GM12864 (cell line): ENCODE measurements at regions not wholly inside any gene's neighbourhood (a gene's known extent, or its start where the extent isn't known, plus 50 kb on each side); places are given as distances from the start of the nearest gene placed in this dataset.
"Not testable (repeated sequence)": the region's sequence is repeated elsewhere in the genome, so short reads cannot be mapped to it uniquely, and the experiment has no call there.

Experiments
- DNase-seq: peaks from one replicate; pipeline ENCODE4 v3.0.0-alpha.2; 2011; ENCODE audit warnings: low read depth
- H3K4me3 ChIP-seq: 2 replicates; pipeline ENCODE4 v1.5.1; 2011; ENCODE audit warnings: mild to moderate bottlenecking, low read depth, low read length, control low read depth
- TF ChIP-seq, protein P1 (sequence below): IDR thresholded peaks from 2 replicates; pipeline ENCODE4 v1.5.1; 2011; ENCODE audit warnings: low read depth, mild to moderate bottlenecking, moderate library complexity, low read length, control low read depth, inconsistent platforms; ENCODE audit errors: missing control alignments

DNA sequence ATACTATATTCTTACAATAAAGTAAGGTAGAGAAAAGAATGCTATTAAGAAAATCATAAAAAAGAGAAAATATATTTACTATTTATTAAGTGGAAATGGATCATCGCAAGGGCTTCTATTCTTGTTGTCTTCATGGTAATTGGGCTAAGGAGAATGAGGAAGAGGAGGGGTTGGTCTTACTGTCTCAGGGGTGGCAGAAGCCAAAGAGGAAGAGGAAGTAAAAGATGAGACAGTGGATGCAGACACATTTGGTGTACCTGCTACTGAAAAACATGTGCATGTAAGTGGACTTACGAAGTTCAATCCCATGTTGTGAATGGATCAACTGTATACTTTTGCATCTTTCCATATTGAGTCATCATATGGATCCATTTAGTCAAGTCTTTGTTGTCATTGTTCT, 1502.1 kb upstream of the ADGRL3 start:
- H3K4me3 ChIP-seq = no peak overlapping the region
- no peak for DNase-seq
- TF ChIP-seq, protein P1, sequence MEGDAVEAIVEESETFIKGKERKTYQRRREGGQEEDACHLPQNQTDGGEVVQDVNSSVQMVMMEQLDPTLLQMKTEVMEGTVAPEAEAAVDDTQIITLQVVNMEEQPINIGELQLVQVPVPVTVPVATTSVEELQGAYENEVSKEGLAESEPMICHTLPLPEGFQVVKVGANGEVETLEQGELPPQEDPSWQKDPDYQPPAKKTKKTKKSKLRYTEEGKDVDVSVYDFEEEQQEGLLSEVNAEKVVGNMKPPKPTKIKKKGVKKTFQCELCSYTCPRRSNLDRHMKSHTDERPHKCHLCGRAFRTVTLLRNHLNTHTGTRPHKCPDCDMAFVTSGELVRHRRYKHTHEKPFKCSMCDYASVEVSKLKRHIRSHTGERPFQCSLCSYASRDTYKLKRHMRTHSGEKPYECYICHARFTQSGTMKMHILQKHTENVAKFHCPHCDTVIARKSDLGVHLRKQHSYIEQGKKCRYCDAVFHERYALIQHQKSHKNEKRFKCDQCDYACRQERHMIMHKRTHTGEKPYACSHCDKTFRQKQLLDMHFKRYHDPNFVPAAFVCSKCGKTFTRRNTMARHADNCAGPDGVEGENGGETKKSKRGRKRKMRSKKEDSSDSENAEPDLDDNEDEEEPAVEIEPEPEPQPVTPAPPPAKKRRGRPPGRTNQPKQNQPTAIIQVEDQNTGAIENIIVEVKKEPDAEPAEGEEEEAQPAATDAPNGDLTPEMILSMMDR = no peak

DNA sequence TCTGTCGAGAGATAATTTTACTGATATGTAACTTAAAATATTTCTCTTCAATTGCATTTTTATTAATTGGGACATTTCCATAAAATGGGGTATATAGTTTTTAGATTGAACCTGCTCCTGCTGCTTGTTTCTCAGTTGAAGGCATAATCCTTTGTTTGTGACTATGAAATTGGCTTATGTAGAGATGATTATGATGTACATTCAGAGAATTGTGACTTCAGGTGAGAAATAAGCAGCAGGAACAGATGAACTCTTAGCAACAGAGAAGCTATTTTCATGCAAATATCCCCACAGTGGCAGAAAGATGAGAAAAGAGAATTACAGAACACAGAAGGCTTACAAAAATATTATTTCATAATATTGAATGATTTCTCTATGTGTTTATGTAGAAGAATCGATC, 1499.5 kb upstream of the ADGRL3 start:
- TF ChIP-seq, protein P1 = no peak
- H3K4me3 ChIP-seq = no peak overlapping the region
- DNase-seq = no peak

DNA sequence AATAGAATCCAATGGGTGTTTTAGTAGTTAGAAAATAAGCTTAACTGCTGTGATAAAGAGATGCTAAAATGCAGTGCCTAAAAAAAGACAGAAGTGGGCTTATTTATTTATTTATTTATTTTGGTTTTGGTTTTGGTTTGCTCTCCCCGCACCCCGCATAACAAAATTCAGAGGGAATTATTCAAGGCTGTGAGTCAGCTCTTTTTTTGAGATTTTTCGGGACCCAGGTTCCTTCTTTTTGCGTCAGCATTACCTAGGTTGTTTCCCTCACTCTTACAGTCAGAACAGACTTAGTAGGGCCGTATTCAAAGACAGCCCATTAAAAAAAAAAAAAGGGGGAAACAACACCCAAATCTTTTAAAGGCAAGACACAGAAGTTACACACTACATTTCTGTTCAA, 1495.5 kb upstream of the ADGRL3 start:
- no peak for DNase-seq
- H3K4me3 ChIP-seq = no peak overlapping the region

DNA sequence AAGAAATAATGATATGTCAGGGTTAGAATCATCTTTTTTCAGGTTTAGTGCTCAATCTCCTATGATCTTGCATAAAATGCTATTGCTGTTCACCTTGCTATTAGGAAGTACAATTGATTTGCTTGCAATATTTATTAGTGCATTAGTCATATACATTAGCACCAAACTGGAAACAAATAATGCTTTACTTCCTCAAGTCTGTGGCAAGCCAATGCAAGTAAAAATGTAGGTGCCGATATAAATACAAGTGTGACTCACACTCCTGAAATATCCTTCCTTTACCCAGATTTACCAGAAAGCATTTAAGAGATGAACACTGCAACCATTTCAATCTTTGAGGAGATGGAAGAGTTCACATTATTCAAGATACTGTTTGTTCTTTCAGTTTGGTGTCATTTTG, 1487.7 kb upstream of the ADGRL3 start:
- no peak overlapping the region for H3K4me3 ChIP-seq
- TF ChIP-seq, protein P1 = no peak
- no peak for DNase-seq

More for the DNA sequence above, 1495.5 kb upstream of the ADGRL3 start:
- TF ChIP-seq, protein P1 = no peak

DNA sequence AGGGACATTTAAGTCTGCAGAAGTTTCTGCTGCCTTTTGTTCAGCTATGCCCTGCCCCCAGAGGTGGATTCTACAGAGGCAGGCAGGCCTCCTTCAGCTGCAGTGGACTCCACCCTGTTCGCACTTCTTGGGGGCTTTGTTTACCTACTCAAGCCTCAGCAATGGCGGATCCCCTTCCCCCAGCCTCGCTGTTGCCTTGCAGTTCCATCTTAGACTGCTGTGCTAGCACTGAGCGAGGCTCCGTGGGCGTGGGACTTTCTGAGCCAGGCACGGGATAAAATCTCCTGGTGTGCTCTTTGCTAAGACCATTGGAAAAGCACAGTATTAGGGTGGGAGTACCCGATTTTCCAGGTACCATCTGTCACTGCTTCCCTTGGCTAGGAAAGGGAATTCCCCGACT, 1475.8 kb upstream of the ADGRL3 start:
- DNase-seq, H3K4me3 ChIP-seq: not testable (repeated sequence)

DNA sequence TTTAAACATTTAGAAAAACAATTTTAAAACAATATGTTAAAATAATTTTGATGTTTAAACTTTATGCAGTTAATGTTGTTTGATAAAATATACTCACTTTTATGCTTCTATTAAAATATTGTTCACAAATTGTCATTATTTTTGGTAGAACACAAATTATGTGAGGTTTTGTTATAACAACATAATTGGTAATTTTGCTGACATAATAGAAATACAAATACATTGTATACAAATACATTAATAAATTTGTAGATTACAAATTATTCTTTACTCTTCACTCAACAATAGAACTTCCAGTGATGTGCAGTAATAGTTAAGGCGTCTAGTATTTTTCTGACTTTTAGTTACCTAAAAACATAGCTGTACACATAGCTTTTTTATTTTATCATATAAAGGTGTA, 1472.4 kb upstream of the ADGRL3 start:
- no peak for DNase-seq
- no peak overlapping the region for H3K4me3 ChIP-seq
- TF ChIP-seq, protein P1 = no peak

DNA sequence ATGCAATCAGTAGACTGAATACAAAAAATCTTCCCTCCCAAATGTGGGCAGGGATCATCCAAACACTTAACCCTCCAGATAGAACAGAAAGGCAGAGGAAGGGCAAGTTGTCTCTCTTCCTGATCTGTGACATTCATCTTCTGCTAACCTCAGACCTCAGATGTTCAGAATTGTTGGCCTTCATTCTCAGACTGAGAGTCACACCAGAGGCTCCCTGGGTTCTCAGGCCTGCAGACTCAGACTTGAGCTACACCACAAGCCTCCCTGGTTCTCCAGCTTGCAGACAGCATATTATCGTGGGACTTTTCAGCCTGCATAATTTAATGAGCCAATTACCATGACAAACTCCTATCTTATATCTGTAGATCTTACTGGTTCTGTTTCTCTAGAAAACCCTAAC, 1471.6 kb upstream of the ADGRL3 start:
- no peak overlapping the region for H3K4me3 ChIP-seq
- TF ChIP-seq, protein P1 = no peak

DNA sequence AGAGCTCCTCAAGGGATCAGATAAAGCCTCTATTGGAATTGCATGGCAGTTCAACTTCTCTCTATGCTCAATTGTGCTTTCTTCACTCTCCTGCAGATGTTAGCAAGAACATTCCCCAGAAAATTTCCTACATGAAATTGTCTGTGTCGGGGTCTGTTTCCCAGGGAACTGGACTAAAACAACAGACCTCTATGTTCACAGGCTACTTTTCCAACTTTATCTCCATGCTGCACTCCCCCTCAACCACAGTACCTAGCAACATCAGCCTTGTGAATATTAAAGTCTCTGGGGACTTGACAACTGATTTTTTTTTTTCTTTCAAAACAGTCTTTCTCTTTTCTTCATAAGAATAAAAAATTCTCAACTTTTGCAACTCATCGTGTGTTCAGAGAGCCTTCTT, 1470.8 kb upstream of the ADGRL3 start:
- DNase-seq = no peak
- H3K4me3 ChIP-seq = no peak overlapping the region
- TF ChIP-seq, protein P1 = no peak

More for the DNA sequence above, 1471.6 kb upstream of the ADGRL3 start:
- DNase-seq = no peak
